ENCODE measurements at regions not wholly inside any gene's neighbourhood (a gene's known extent, or its start where the extent isn't known, plus 50 kb on each side); places are given as distances from the start of the nearest gene placed in this dataset.

DNA sequence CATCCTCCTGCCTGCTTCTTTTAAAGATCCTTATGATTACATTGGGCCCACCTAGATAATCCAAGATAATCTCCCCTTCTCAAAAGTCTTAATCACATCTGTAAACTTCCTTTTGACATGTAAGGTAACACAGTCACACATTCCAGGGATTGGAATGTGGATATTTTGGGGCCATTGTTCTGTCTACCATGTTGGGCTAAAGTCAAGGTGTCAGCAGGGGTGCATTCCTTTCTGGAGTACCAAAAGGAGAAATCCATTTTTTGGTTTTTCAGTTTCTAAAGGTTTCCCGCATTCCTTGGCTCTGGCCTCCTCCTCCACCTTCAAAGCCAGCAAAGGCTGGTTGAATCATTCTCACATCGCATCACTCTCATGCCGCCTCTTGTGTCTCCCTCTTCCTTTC, 197.6 kb upstream of the NFE2L3 start:
- H3K4me3 ChIP-seq (ENCODE audit: low read depth, low read length), result no peak overlapping the region
- no peaks in the 10 kb centered on the region for H3K9me3 ChIP-seq (ENCODE audit: severe bottlenecking)
- DNase-seq, result no peak
- no peaks in the 10 kb centered on the region for H3K27me3 ChIP-seq (ENCODE audit: insufficient read depth, low read depth, severe bottlenecking)
- no peak overlapping the region for H3K27ac ChIP-seq
- TF ChIP-seq, protein P1, sequence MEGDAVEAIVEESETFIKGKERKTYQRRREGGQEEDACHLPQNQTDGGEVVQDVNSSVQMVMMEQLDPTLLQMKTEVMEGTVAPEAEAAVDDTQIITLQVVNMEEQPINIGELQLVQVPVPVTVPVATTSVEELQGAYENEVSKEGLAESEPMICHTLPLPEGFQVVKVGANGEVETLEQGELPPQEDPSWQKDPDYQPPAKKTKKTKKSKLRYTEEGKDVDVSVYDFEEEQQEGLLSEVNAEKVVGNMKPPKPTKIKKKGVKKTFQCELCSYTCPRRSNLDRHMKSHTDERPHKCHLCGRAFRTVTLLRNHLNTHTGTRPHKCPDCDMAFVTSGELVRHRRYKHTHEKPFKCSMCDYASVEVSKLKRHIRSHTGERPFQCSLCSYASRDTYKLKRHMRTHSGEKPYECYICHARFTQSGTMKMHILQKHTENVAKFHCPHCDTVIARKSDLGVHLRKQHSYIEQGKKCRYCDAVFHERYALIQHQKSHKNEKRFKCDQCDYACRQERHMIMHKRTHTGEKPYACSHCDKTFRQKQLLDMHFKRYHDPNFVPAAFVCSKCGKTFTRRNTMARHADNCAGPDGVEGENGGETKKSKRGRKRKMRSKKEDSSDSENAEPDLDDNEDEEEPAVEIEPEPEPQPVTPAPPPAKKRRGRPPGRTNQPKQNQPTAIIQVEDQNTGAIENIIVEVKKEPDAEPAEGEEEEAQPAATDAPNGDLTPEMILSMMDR (IDR thresholded peaks at IDR 0.05; ENCODE audit: low read depth, low read length), result no peak
- H3K36me3 ChIP-seq, result no peaks in the 10 kb centered on the region

DNA sequence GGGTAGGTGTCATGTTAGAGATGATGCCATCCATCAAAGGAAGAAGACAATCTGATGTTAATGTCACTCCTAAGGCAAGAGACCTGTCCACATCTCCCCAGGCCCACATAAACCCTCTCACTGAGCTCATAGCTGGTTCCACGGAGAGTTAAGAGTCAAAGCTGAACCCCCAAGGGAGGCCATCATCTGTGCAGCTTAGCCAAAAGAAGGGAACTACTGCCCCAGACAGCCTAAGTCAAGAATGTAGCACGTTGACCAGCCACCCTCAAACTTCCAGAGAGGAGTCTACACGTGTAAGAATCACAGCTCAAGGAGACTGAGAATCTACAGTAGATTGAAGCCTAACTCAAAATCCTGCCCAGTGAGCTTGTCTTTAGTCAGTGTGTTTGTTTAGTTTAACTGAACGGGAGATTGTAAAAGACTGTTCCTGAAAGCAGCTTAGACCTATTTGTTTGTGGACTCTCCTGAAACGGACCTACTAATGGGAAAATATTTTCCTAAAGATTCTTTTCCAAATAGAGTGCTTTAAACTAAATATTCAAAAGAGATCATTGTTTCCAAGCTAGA, 192.7 kb upstream of the NFE2L3 start:
- no peak for DNase-seq
- TF ChIP-seq, protein P1 (IDR thresholded peaks at IDR 0.05; ENCODE audit: low read depth, low read length), result no peak

DNA sequence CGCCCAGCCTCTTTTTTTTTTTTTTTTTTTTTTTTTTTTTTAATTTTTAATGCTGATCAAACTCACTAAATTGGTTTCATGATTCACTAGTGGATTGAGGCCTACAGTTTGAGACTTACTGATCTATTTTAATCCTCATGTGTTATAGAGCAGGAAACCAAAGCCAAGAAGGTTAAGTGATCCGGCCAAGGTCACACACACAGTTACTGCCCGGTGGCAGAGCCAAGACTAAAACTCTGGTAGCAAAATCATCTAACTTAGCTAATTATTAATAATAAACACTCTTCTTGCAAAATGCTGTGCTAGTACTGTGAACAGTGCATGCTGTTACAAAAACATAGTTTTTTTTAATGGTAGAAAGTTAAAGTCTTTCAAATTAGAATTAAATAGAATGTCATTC, 188.3 kb upstream of the NFE2L3 start:
- DNase-seq, result no peak
- H3K27ac ChIP-seq, result no peak overlapping the region
- no peaks in the 10 kb centered on the region for H3K36me3 ChIP-seq
- no peaks in the 10 kb centered on the region for H3K9me3 ChIP-seq (ENCODE audit: severe bottlenecking)
- H3K4me3 ChIP-seq (ENCODE audit: low read depth, low read length), result no peak overlapping the region
- TF ChIP-seq, protein P1 (IDR thresholded peaks at IDR 0.05; ENCODE audit: low read depth, low read length), result no peak
- H3K27me3 ChIP-seq (ENCODE audit: insufficient read depth, low read depth, severe bottlenecking), result no peaks in the 10 kb centered on the region

More for the DNA sequence above, 192.7 kb upstream of the NFE2L3 start:
- H3K27ac ChIP-seq, result no peak overlapping the region
- H3K27me3 ChIP-seq (ENCODE audit: insufficient read depth, low read depth, severe bottlenecking), result no peaks in the 10 kb centered on the region
- H3K9me3 ChIP-seq (ENCODE audit: severe bottlenecking), result no peaks in the 10 kb centered on the region
- H3K4me3 ChIP-seq (ENCODE audit: low read depth, low read length), result no peak overlapping the region
- H3K36me3 ChIP-seq, result no peaks in the 10 kb centered on the region

DNA sequence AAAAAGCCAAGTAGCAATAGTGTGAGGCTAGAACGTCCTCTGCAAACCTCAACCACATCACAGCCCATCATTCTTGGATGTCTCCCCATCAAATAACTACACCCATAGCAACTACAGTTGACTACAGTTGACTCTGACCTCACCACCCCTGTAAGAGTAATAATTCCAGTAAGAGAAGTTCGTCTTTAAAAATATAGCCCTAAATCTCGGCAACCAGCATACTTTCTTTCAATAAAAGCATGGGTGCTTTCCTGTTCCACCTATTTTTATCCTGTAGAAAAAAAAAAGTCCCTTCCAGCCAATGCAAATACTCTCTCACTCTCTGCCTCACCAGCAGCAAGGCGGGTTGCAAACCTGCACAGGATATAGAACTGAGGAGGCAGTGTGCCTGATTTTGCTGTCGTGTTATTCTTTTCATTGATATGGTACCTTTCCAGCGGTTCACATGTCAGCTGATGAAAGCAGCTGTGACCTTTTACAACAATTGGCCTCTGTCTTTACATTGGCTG, 187.5 kb upstream of the NFE2L3 start:
- Histone ChIP-seq H3K27ac (no peak overlapping the region), H3K36me3 (no peaks in the 10 kb centered on the region), H3K4me3 (ENCODE audit: low read depth, low read length) (no peak overlapping the region), H3K9me3 (ENCODE audit: severe bottlenecking) (no peaks in the 10 kb centered on the region), H3K27me3 (ENCODE audit: insufficient read depth, low read depth, severe bottlenecking) (no peaks in the 10 kb centered on the region)
- TF ChIP-seq, protein P1 (IDR thresholded peaks at IDR 0.05; ENCODE audit: low read depth, low read length), result no peak
- DNase-seq, result no peak

DNA sequence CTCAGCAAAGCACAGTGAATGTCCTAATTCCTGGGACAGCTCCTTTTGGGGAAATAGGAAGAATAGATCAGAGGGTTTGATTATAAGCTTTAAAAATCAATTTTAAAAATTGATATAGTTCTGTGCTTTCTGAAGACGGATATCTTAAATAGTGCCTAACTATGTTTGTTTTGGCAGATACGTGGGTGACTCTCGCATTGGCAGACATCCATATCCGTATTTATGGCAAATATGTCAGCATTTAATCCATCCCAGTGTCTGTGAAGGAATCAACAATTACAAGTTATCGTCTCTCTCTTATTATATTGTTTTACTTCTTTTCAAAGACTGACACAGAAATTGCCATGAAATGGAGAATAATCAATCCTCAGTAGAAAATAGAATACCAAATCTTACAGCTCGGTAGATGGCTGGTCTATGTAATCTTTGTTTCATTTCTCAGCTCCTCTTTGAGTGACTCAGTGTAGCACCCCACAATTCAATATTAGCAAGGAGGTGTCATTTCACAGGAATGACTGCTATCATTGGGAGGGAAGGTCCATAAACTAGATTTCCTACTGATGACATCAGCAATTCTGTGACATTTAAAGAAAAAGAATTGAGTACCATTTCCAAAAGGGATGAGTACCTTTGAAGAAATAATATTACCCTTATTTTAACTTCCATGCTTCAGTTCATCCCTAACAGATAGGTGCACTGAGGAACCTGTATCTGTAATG, 186.4 kb upstream of the NFE2L3 start:
- DNase-seq, result no peak
- Histone ChIP-seq H3K4me3 (ENCODE audit: low read depth, low read length) (no peak overlapping the region), H3K27ac (no peak overlapping the region)

More for the DNA sequence above, 186.4 kb upstream of the NFE2L3 start:
- H3K9me3 ChIP-seq (ENCODE audit: severe bottlenecking), result no peaks in the 10 kb centered on the region
- no peaks in the 10 kb centered on the region for H3K36me3 ChIP-seq
- H3K27me3 ChIP-seq (ENCODE audit: insufficient read depth, low read depth, severe bottlenecking), result no peaks in the 10 kb centered on the region
- TF ChIP-seq, protein P1 (IDR thresholded peaks at IDR 0.05; ENCODE audit: low read depth, low read length), result no peak

Data from WERI-Rb-1 (cell line).